ENCODE measurements at regions not wholly inside any gene's neighbourhood (a gene's known extent, or its start where the extent isn't known, plus 50 kb on each side); places are given as distances from the start of the nearest gene placed in this dataset.

- H3K4me1 Mint-ChIP-seq (ENCODE audit: unreplicated experiment) = no peaks in the 10 kb centered on the region
- no peak for TF ChIP-seq CTCF (IDR thresholded peaks at IDR 0.05)
- H3K27me3 Mint-ChIP-seq (ENCODE audit: unreplicated experiment) = peaks cover 3% of the 10 kb centered on the region
- DNase-seq (ENCODE audit: extremely low spot score, unreplicated experiment) = peak; percentile 59
- peaks cover 21% of the 10 kb centered on the region for H3K9me3 Mint-ChIP-seq (ENCODE audit: unreplicated experiment)
- no peak overlapping the region for H3K4me3 Mint-ChIP-seq (ENCODE audit: unreplicated experiment)
- H3K36me3 Mint-ChIP-seq (ENCODE audit: unreplicated experiment) = peaks cover 2% of the 10 kb centered on the region
- no peak overlapping the region for H3K27ac Mint-ChIP-seq (ENCODE audit: unreplicated experiment)
Measured at GRCh38 chr6:920512-920911, 227.6 kb upstream of the EXOC2 start.

- no peak overlapping the region for H3K4me3 Mint-ChIP-seq (ENCODE audit: unreplicated experiment)
- no peak for TF ChIP-seq CTCF (IDR thresholded peaks at IDR 0.05)
- no peak for DNase-seq (ENCODE audit: extremely low spot score, unreplicated experiment)
- no peaks in the 10 kb centered on the region for H3K4me1 Mint-ChIP-seq (ENCODE audit: unreplicated experiment)
- peaks cover 21% of the 10 kb centered on the region for H3K9me3 Mint-ChIP-seq (ENCODE audit: unreplicated experiment)
- no peak overlapping the region for H3K27ac Mint-ChIP-seq (ENCODE audit: unreplicated experiment)
- H3K27me3 Mint-ChIP-seq (ENCODE audit: unreplicated experiment) = peaks cover 3% of the 10 kb centered on the region
- peaks cover 2% of the 10 kb centered on the region for H3K36me3 Mint-ChIP-seq (ENCODE audit: unreplicated experiment)
Measured at GRCh38 chr6:919500-919899, 226.6 kb upstream of the EXOC2 start.

GRCh38 chr6:917939-918338 is 225.0 kb upstream of the EXOC2 start:
- Mint-ChIP-seq H3K27ac (ENCODE audit: unreplicated experiment) (no peak overlapping the region), H3K27me3 (ENCODE audit: unreplicated experiment) (no peaks in the 10 kb centered on the region), H3K4me3 (ENCODE audit: unreplicated experiment) (no peak overlapping the region), H3K4me1 (ENCODE audit: unreplicated experiment) (no peaks in the 10 kb centered on the region), H3K9me3 (ENCODE audit: unreplicated experiment) (peaks cover 18% of the 10 kb centered on the region), H3K36me3 (ENCODE audit: unreplicated experiment) (peaks cover 2% of the 10 kb centered on the region)
- no peak for DNase-seq (ENCODE audit: extremely low spot score, unreplicated experiment)
- no peak for TF ChIP-seq CTCF (IDR thresholded peaks at IDR 0.05)

- H3K4me1 Mint-ChIP-seq (ENCODE audit: unreplicated experiment) = no peaks in the 10 kb centered on the region
- no peak for DNase-seq (ENCODE audit: extremely low spot score, unreplicated experiment)
- no peak for TF ChIP-seq CTCF (IDR thresholded peaks at IDR 0.05)
- H3K4me3 Mint-ChIP-seq (ENCODE audit: unreplicated experiment) = no peak overlapping the region
- H3K27ac Mint-ChIP-seq (ENCODE audit: unreplicated experiment) = no peak overlapping the region
- H3K27me3 Mint-ChIP-seq (ENCODE audit: unreplicated experiment) = no peaks in the 10 kb centered on the region
- H3K36me3 Mint-ChIP-seq (ENCODE audit: unreplicated experiment) = peaks cover 2% of the 10 kb centered on the region
- H3K9me3 Mint-ChIP-seq (ENCODE audit: unreplicated experiment) = peaks cover 13% of the 10 kb centered on the region
Measured at GRCh38 chr6:917296-917695, 224.4 kb upstream of the EXOC2 start.

- H3K4me3 Mint-ChIP-seq (ENCODE audit: unreplicated experiment) = no peak overlapping the region
- H3K36me3 Mint-ChIP-seq (ENCODE audit: unreplicated experiment) = peaks cover 2% of the 10 kb centered on the region
- H3K27ac Mint-ChIP-seq (ENCODE audit: unreplicated experiment) = no peak overlapping the region
- H3K27me3 Mint-ChIP-seq (ENCODE audit: unreplicated experiment) = no peaks in the 10 kb centered on the region
- no peak for TF ChIP-seq CTCF (IDR thresholded peaks at IDR 0.05)
- no peaks in the 10 kb centered on the region for H3K4me1 Mint-ChIP-seq (ENCODE audit: unreplicated experiment)
- DNase-seq (ENCODE audit: extremely low spot score, unreplicated experiment) = peak; percentile 71
- H3K9me3 Mint-ChIP-seq (ENCODE audit: unreplicated experiment) = peaks cover 8% of the 10 kb centered on the region
Measured at GRCh38 chr6:916131-916530, 223.2 kb upstream of the EXOC2 start.

All from osteocyte (in vitro differentiated cells).